ENCODE measurements at regions not wholly inside any gene's neighbourhood (a gene's known extent, or its start where the extent isn't known, plus 50 kb on each side); places are given as distances from the start of the nearest gene placed in this dataset.

DNA sequence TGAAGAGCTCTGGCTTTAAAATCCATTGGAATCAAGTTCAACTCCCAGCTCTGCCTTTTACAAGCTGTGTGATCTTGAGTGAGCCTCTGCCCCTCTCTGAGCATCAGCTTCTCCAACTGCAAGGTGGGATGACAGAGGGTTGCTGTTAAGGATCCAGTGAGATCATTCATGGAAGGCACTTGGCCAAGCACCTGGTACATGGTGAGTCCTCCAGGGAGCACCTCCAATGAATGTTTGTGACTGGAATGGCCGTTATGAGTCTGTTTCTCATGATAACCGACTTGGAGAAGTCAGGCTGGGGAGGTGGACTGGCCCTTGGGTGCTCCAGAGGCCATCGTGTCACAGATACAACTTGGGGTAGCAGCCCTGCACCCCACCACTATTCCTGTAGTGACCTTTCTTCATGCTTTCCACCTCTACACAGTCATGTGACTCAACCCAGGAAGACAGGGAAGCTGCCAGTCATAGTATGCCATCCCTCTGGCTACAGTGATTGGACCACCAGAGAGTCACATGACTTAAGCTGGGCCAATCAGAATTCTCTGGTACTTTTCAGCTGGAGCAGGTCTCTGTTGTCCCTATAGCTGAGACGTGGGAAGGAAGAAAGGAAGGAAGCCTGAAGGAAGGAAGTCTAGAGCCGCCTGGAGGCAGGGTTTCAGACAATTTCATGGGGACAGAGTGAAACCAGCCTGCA, 146.5 kb upstream of the MYL2 start:
- peak; percentile 31; the same call in 1 of the 3 replicates for ATAC-seq
- TF ChIP-seq CREB5 (CRISPR knock-in tag; IDR thresholded peaks at IDR 0.05; ENCODE audit: low read depth) (no peak), PPARA (CRISPR knock-in tag; IDR thresholded peaks at IDR 0.05; ENCODE audit: borderline replicate concordance) (no peak), CSRNP3 (CRISPR knock-in tag; IDR thresholded peaks at IDR 0.05) (no peak), ZNF565 (CRISPR knock-in tag; conservative IDR thresholded peaks at IDR 0.05; ENCODE audit: low read depth) (no peak), ISL1 (CRISPR knock-in tag; IDR thresholded peaks at IDR 0.05) (no peak), BACH2 (CRISPR knock-in tag; IDR thresholded peaks at IDR 0.05; ENCODE audit: borderline replicate concordance) (no peak), ZFP3 (CRISPR knock-in tag; IDR thresholded peaks at IDR 0.05) (no peak), OSR1 (CRISPR knock-in tag; IDR thresholded peaks at IDR 0.05) (no peak), RARB (CRISPR knock-in tag; IDR thresholded peaks at IDR 0.05) (no peak), CSDC2 (CRISPR knock-in tag; IDR thresholded peaks at IDR 0.05) (no peak), SNAI2 (CRISPR knock-in tag; IDR thresholded peaks at IDR 0.05) (no peak)

- TF ChIP-seq BACH2 (CRISPR knock-in tag; IDR thresholded peaks at IDR 0.05; ENCODE audit: borderline replicate concordance) (no peak), CREB5 (CRISPR knock-in tag; IDR thresholded peaks at IDR 0.05; ENCODE audit: low read depth) (no peak), ZNF8 (CRISPR knock-in tag; IDR thresholded peaks at IDR 0.05) (no peak), TOX (CRISPR knock-in tag; IDR thresholded peaks at IDR 0.05; ENCODE audit: borderline replicate concordance) (no peak), RARB (CRISPR knock-in tag; IDR thresholded peaks at IDR 0.05) (no peak), SNAI2 (CRISPR knock-in tag; IDR thresholded peaks at IDR 0.05) (no peak), TSHZ2 (CRISPR knock-in tag; IDR thresholded peaks at IDR 0.05) (no peak), ESRRG (CRISPR knock-in tag; IDR thresholded peaks at IDR 0.05) (no peak), CSDC2 (CRISPR knock-in tag; IDR thresholded peaks at IDR 0.05) (no peak), ZNF70 (CRISPR knock-in tag; IDR thresholded peaks at IDR 0.05) (no peak), TCF4 (CRISPR knock-in tag; IDR thresholded peaks at IDR 0.05; ENCODE audit: borderline replicate concordance) (no peak), GLIS3 (CRISPR knock-in tag; IDR thresholded peaks at IDR 0.05) (no peak), ZFP30 (CRISPR knock-in tag; IDR thresholded peaks at IDR 0.05) (no peak), ARNTL (CRISPR knock-in tag; IDR thresholded peaks at IDR 0.05; ENCODE audit: borderline replicate concordance, low read depth) (no peak), CSRNP3 (CRISPR knock-in tag; IDR thresholded peaks at IDR 0.05) (no peak), ZFP3 (CRISPR knock-in tag; IDR thresholded peaks at IDR 0.05) (no peak), ZNF565 (CRISPR knock-in tag; conservative IDR thresholded peaks at IDR 0.05; ENCODE audit: low read depth) (no peak), ISL1 (CRISPR knock-in tag; IDR thresholded peaks at IDR 0.05) (no peak), OSR1 (CRISPR knock-in tag; IDR thresholded peaks at IDR 0.05) (no peak)
- TF ChIP-seq, protein P1, sequence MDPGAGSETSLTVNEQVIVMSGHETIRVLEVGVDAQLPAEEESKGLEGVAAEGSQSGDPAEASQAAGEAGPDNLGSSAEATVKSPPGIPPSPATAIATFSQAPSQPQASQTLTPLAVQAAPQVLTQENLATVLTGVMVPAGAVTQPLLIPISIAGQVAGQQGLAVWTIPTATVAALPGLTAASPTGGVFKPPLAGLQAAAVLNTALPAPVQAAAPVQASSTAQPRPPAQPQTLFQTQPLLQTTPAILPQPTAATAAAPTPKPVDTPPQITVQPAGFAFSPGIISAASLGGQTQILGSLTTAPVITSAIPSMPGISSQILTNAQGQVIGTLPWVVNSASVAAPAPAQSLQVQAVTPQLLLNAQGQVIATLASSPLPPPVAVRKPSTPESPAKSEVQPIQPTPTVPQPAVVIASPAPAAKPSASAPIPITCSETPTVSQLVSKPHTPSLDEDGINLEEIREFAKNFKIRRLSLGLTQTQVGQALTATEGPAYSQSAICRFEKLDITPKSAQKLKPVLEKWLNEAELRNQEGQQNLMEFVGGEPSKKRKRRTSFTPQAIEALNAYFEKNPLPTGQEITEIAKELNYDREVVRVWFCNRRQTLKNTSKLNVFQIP (CRISPR knock-in tag; IDR thresholded peaks at IDR 0.05; ENCODE audit: borderline replicate concordance, low read depth), result no peak
- no peak for ATAC-seq
Measured at GRCh38 chr12:111064982-111065381, 144.6 kb upstream of the MYL2 start.
